HG03064 (cell line): ENCODE measurements at regions not wholly inside any gene's neighbourhood (a gene's known extent, or its start where the extent isn't known, plus 50 kb on each side); places are given as distances from the start of the nearest gene placed in this dataset.

Experiments used
- ATAC-seq: cut with Tn5 transposase; IDR thresholded peaks from one replicate; pipeline ENCODE4 v1.9.1; 2021; ENCODE audit warnings: low read depth; ENCODE audit not compliant: unreplicated experiment

GRCh38 chr4:182145334-182145905 is 97.8 kb upstream of the TENM3 start:
- ATAC-seq, result no peak

DNA sequence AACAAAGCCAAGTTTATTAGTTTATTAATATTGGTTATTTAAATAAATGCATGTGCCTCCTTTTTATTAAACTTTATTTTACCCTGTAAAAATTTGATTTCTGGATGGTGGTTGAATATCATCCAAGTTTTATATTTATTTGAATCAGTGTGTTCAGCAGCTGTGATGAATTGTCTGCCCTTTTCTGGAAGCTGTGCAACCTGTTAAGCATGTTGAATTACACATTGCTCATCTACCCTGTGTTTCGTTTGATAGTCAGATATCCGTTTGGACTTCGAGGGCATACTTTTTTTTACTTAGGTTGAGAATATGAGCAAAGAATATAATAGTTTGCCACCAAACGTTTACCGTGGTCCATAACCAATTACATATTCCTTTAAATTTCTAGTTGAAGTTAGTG is 95.8 kb upstream of the TENM3 start:
- ATAC-seq, result no peak

DNA sequence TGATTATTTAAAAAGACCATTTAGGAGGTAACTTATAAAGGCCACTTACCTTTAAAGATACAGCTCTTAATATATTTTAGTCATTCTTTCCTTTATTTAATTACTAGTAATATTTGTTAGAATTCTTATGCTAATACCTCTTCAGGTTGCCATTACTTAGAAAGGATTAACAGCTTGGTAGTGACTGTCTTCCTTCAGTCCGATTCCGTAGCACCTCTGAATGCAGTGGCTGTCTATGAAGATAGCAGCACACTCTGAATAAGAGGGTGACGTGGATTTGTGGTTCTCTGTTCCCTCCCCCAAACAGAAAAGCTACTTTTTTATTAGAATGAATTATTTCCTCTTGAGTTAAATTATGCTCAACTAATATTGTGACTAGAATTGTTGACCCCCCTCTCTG is 92.6 kb upstream of the TENM3 start:
- no peak for ATAC-seq

GRCh38 chr4:182155806-182156205 is 87.4 kb upstream of the TENM3 start:
- ATAC-seq, result no peak

GRCh38 chr4:182163180-182163579 is 80.0 kb upstream of the TENM3 start:
- no peak for ATAC-seq

GRCh38 chr4:182169572-182169971 is 73.6 kb upstream of the TENM3 start:
- no peak for ATAC-seq

GRCh38 chr4:182169987-182170386 is 73.2 kb upstream of the TENM3 start:
- no peak for ATAC-seq

GRCh38 chr4:182170417-182170935 is 72.7 kb upstream of the TENM3 start:
- ATAC-seq, result no peak

DNA sequence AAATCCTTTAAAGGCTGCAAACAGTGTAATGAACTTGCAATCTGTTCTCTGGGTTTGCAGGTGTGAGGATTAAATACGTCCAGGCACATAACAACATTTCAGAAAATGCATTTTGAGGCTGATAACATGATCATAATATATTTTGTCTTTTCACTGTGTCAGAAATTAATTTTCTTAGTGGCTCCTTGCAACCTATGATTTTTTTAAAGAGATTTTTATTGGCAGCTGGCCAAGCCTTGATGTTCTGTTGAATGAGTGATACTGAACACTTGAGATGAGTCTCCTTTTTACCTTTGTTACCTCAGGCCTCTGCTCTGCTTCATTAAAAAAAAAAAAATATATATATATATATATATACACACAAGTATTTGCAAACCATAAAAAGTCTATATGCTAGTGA is 68.2 kb upstream of the TENM3 start:
- no peak for ATAC-seq

DNA sequence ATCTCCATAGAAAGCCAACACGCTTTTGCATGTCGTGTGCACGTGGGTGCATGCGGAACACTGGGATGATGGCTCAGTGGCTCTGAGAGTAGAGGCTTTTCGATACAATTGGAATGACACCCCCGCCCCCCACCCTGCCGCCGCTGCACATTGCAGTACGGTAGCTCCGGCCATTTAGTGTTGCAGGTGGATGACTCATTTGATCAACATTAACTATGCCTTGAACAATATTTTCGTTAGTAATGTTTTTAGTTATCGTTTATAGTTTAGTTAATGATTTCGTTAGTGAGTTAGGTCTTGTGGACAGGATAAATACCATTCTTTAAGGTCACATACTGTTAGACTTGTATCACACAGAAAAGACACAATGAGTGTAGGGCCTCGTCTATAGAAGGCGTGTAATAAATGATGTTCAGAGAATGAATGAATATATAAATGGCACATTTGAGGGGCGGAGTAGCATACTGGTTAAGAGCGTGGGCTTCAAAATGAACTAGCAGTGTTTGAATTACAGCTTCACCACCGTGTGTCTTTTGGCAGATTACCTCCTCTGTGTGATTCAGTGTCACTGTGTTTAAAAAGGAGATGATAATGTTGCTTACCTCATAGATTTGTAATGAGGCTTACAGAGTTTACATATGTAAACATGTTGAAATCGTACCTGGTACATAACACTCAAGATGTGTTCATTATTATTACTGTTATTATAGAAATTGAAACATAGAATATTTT is 67.2 kb upstream of the TENM3 start:
- no peak for ATAC-seq

- no peak for ATAC-seq
Observed at GRCh38 chr4:182177166-182177565, 66.0 kb upstream of the TENM3 start.

DNA sequence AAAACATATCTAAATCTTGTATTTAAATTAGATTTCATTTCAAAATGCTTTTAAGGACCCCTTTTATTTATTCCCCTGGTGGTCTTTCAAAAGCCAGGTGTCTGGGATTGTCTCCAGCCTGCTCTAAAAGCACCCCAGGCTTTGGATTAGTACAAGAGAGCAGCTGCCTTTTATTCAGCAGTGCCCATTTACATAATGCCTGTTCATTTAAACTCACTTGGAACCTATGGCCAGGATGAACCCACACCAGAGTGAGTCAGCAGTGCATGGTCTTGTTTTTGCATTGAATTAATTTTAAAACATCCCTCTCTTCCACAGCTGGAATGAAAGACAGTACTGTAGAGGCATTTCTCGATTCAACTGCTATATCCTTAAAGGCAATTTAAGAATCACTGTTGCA is 64.1 kb upstream of the TENM3 start:
- no peak for ATAC-seq

- ATAC-seq, result no peak
Observed at GRCh38 chr4:182179751-182180150, 63.5 kb upstream of the TENM3 start.

GRCh38 chr4:182185491-182185890 is 57.7 kb upstream of the TENM3 start:
- ATAC-seq, result no peak

DNA sequence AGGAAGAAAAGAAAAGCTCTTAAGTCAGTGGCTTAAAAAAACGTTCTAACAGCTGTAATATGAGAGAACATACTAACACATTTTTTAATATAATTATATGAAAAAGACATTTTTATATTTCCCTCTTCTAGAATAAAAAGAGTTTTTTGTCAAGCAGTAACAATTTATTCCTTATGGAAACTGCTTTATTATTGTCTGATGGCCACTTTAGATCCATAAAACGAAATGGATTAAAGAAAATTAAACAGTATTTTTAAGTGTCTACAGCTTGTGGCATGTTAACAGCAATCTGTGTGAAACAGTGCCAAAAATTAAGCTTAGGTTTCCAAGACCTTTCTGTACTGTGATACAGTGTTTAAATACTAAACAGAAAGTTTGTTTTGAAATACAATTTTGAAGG is 55.5 kb upstream of the TENM3 start:
- no peak for ATAC-seq

DNA sequence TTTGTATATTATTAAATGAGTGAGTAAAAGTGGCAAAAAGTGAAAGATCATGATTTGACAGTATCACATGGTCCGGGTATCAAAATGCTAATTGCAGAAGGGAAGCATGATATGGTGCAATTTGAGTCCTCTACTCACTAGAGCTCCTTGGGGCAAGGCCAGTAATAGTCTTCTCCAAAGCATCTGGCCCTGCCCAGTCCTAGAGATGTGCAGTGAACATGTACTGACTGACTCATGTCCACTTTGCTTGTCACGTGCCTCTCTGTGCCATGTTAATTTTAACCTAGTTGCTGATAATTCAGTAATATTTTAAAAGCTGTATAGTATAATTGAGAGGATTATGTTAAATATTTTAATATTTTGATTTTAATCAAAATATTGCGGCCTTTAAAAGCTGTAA is 54.6 kb upstream of the TENM3 start:
- ATAC-seq, result no peak

GRCh38 chr4:182189103-182189878 is 53.9 kb upstream of the TENM3 start:
- ATAC-seq, result no peak

DNA sequence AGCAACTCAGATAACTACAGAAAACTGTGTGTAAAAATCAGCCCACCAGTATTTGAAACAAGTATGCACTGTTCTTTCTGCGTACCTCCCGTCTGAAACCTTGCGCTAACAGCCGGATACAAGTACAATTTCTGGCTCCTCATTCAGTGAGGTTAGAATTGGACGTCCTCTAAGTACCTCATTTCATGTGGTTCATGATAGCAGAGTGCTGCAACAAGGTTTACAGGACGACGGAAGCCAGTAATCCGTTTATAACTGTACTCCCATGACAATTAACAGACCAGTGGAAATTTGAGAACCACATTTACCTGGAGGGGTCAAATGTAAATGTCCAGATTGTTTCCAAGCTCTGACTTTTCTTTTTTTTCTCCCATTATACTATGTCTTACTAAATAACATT is 52.9 kb upstream of the TENM3 start:
- no peak for ATAC-seq

DNA sequence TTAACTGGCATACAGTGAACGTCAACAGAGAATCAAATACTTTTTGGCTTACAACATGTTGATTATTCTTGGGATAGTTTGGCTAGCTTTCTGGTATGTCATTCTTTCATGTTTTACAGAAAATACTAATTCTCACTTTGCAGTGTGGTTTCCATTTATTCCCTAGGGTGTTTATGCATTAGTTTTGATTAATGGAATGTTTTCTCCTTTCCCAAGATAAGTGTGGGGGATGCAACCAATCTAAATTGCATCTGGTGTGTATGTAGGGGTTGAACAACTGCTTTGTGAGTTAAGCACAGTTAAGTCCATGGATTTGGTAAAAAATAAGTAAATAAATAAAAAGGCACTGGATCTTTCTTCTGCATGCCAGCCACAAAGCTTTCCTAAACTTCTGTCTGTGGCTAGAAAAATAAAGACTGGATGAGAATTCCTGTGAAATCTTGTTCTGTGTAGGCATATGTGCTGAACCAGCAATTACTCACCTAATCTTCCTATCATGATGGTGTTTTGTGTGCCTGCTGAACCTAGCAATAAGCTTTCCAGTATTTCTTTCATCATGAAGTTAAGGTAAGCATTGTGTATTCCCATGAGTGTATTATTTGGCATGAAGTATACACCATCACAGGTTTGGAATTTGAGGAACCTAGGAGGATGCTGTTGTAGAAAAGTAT is 50.6 kb upstream of the TENM3 start:
- no peak for ATAC-seq

GRCh38 chr4:182193311-182193710 is 49.9 kb upstream of the TENM3 start:
- no peak for ATAC-seq
